Endodermal cell (in vitro differentiated cells): ENCODE measurements at regions not wholly inside any gene's neighbourhood (a gene's known extent, or its start where the extent isn't known, plus 50 kb on each side); places are given as distances from the start of the nearest gene placed in this dataset.

Source experiments
- DNase-seq: peaks from one replicate; pipeline ENCODE4 v3.0.0-alpha.2; 2017
- H3K27ac ChIP-seq: 2 replicates; pipeline ENCODE4 v1.5.1; 2013; ENCODE audit warnings: mild to moderate bottlenecking, low read depth, low read length, moderate library complexity
- H3K27me3 ChIP-seq: 2 replicates; pipeline ENCODE4 v1.6.1; 2013; ENCODE audit warnings: mild to moderate bottlenecking, low read length, moderate library complexity; ENCODE audit not compliant: insufficient read depth, control insufficient read depth, poor library complexity, severe bottlenecking
- H3K36me3 ChIP-seq: 2 replicates; pipeline ENCODE4 v1.7.0; 2013; ENCODE audit warnings: mild to moderate bottlenecking, low read length, moderate library complexity; ENCODE audit not compliant: control insufficient read depth, insufficient read depth
- H3K4me1 ChIP-seq: one replicate; pipeline ENCODE4 v1.7.0; 2013; ENCODE audit warnings: low read length; ENCODE audit not compliant: control insufficient read depth, insufficient read depth
- H3K4me3 ChIP-seq: 2 replicates; pipeline ENCODE4 v1.5.1; 2013; ENCODE audit warnings: mild to moderate bottlenecking, low read length, moderate library complexity
- H3K9ac ChIP-seq: 2 replicates; pipeline ENCODE4 v1.6.1; 2013; ENCODE audit warnings: mild to moderate bottlenecking, low read length, moderate library complexity; ENCODE audit not compliant: poor library complexity, severe bottlenecking; ENCODE audit errors: extremely low read depth
- H3K9me3 ChIP-seq: 2 replicates; pipeline ENCODE4 v1.6.1; 2013; ENCODE audit warnings: mild to moderate bottlenecking, low read length, moderate library complexity; ENCODE audit not compliant: control insufficient read depth
- H3K27ac Mint-ChIP-seq: 2 replicates; pipeline ENCODE4 v1.8.0; 2020; ENCODE audit warnings: mixed read lengths
- H3K27me3 Mint-ChIP-seq: 2 replicates; pipeline ENCODE4 v1.8.0; 2021; ENCODE audit warnings: mild to moderate bottlenecking, mixed read lengths; ENCODE audit not compliant: insufficient read depth
- H3K36me3 Mint-ChIP-seq: 2 replicates; pipeline ENCODE4 v1.8.0; 2020; ENCODE audit warnings: low read depth, mixed read lengths
- H3K4me1 Mint-ChIP-seq: 2 replicates; pipeline ENCODE4 v1.8.0; 2020; ENCODE audit warnings: mixed read lengths
- H3K4me3 Mint-ChIP-seq: 2 replicates; pipeline ENCODE4 v1.8.0; 2020; ENCODE audit warnings: mild to moderate bottlenecking, moderate library complexity, mixed read lengths
- H3K9me3 Mint-ChIP-seq: 2 replicates; pipeline ENCODE4 v1.8.0; 2020; ENCODE audit warnings: mild to moderate bottlenecking, mixed read lengths
- CTCF ChIP-seq: fragments of 200-600 bp; sonication (generic); conservative IDR thresholded peaks from 2 replicates; pipeline ENCODE4 v1.5.0; 2021; ENCODE audit warnings: antibody characterized with exemption, mild to moderate bottlenecking
- WGBS, 2 experiments: methylation state at CpG; one replicate each; pipeline versions ENCODE4 v1.1.5 to v1.1.7; 2013; ENCODE audit warnings: missing lambda C conversion rate in 2 of 2, mixed read lengths in 1 of 2; ENCODE audit not compliant: insufficient coverage in 1 of 2, insufficient read length in 1 of 2; 5-methylcytosine and 5-hydroxymethylcytosine counted together

- WGBS, 2 experiments, result 97 to 100% methylated on average over 6 to 13 of the region's 13 CpGs
- TF ChIP-seq CTCF, result no peak
- no peaks in the 10 kb centered on the region for H3K9me3 ChIP-seq
These were observed 110.1 kb downstream of the SNX5 start for GRCh38 chr20:17858450-17859001.

GRCh38 chr20:17857639-17858449, 110.8 kb downstream of the SNX5 start:
- Histone ChIP-seq H3K9me3 (no peaks in the 10 kb centered on the region), H3K4me3 (no peak overlapping the region), H3K27ac (no peak overlapping the region), H3K36me3 (no peaks in the 10 kb centered on the region), H3K27me3 (no peaks in the 10 kb centered on the region), H3K4me1 (peaks cover 4% of the 10 kb centered on the region), H3K9ac (no peak overlapping the region)
- no peak for TF ChIP-seq CTCF
- Mint-ChIP-seq H3K36me3 (no peaks in the 10 kb centered on the region), H3K4me1 (peaks cover 31% of the 10 kb centered on the region), H3K4me3 (no peak overlapping the region), H3K27ac (no peak overlapping the region), H3K9me3 (peaks cover 2% of the 10 kb centered on the region), H3K27me3 (peaks cover 10% of the 10 kb centered on the region)
- WGBS, 2 experiments, result 94 to 97% methylated on average over 3 to 4 of the region's 4 CpGs
- no peak for DNase-seq

More at GRCh38 chr20:17858450-17859001, 110.1 kb downstream of the SNX5 start:
- H3K4me3 Mint-ChIP-seq, result no peak overlapping the region
- no peak overlapping the region for H3K27ac Mint-ChIP-seq
- H3K9me3 Mint-ChIP-seq, result peaks cover 2% of the 10 kb centered on the region
- Histone ChIP-seq H3K4me3 (no peak overlapping the region), H3K36me3 (no peaks in the 10 kb centered on the region), H3K9ac (no peak overlapping the region), H3K27me3 (no peaks in the 10 kb centered on the region), H3K4me1 (no peaks in the 10 kb centered on the region), H3K27ac (no peak overlapping the region)
- H3K27me3 Mint-ChIP-seq, result peaks cover 10% of the 10 kb centered on the region
- H3K36me3 Mint-ChIP-seq, result no peaks in the 10 kb centered on the region
- DNase-seq, result no peak
- peaks cover 24% of the 10 kb centered on the region for H3K4me1 Mint-ChIP-seq

GRCh38 chr20:17856837-17857605, 111.6 kb downstream of the SNX5 start:
- H3K36me3 Mint-ChIP-seq, result no peaks in the 10 kb centered on the region
- Histone ChIP-seq H3K9ac (no peak overlapping the region), H3K36me3 (no peaks in the 10 kb centered on the region), H3K9me3 (no peaks in the 10 kb centered on the region), H3K27ac (no peak overlapping the region), H3K4me3 (no peak overlapping the region), H3K4me1 (peaks cover 4% of the 10 kb centered on the region), H3K27me3 (no peaks in the 10 kb centered on the region)
- no peak overlapping the region for H3K27ac Mint-ChIP-seq
- no peak for TF ChIP-seq CTCF
- WGBS, 2 experiments, result 88 to 92% methylated on average over 4 to 5 of the region's 5 CpGs
- peaks cover 2% of the 10 kb centered on the region for H3K9me3 Mint-ChIP-seq
- peaks cover 7% of the 10 kb centered on the region for H3K27me3 Mint-ChIP-seq
- DNase-seq, result no peak
- H3K4me3 Mint-ChIP-seq, result no peak overlapping the region
- peaks cover 29% of the 10 kb centered on the region for H3K4me1 Mint-ChIP-seq
